Neural progenitor cell (in vitro differentiated cells): ENCODE measurements at regions not wholly inside any gene's neighbourhood (a gene's known extent, or its start where the extent isn't known, plus 50 kb on each side); places are given as distances from the start of the nearest gene placed in this dataset.

Experiments
- EZH2 ChIP-seq: fragments of 200-600 bp; sonication (generic); IDR thresholded peaks from 2 replicates; pipeline ENCODE4 v1.6.1; 2017; ENCODE audit warnings: antibody characterized with exemption, mild to moderate bottlenecking, moderate library complexity
- EZH2phosphoT487 ChIP-seq: fragments of 200-600 bp; sonication (generic); IDR thresholded peaks from 2 replicates; pipeline ENCODE4 v1.6.1; 2017; ENCODE audit warnings: antibody characterized with exemption
- TF ChIP-seq, protein P1 (sequence below): fragments of 200-600 bp; sonication (generic); IDR thresholded peaks from 2 replicates; pipeline ENCODE4 v1.5.1; 2017; ENCODE audit warnings: antibody characterized with exemption, mild to moderate bottlenecking

DNA sequence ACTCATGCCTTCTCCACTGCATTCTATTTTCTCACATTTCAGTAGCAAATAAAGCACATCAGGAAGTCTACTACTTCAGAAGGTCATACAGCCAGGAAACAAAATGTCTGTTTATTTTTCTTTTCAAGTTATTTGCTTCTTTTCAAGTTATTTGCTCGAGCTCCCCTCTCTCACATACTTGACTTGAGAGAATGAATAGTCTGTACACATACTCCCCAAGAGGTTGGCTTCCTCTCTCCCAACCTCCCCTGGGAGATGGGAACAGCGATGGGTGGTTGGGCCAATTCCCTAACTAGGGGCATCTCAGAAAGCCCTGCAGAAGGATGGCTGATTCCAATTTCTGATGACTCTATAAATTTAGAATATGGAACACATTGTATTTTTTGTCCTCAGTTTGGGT lies 64.7 kb upstream of the PTPN13 start:
- TF ChIP-seq, protein P1, sequence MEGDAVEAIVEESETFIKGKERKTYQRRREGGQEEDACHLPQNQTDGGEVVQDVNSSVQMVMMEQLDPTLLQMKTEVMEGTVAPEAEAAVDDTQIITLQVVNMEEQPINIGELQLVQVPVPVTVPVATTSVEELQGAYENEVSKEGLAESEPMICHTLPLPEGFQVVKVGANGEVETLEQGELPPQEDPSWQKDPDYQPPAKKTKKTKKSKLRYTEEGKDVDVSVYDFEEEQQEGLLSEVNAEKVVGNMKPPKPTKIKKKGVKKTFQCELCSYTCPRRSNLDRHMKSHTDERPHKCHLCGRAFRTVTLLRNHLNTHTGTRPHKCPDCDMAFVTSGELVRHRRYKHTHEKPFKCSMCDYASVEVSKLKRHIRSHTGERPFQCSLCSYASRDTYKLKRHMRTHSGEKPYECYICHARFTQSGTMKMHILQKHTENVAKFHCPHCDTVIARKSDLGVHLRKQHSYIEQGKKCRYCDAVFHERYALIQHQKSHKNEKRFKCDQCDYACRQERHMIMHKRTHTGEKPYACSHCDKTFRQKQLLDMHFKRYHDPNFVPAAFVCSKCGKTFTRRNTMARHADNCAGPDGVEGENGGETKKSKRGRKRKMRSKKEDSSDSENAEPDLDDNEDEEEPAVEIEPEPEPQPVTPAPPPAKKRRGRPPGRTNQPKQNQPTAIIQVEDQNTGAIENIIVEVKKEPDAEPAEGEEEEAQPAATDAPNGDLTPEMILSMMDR, result no peak
- TF ChIP-seq EZH2 (no peak), EZH2phosphoT487 (no peak)
